ENCODE measurements at regions not wholly inside any gene's neighbourhood (a gene's known extent, or its start where the extent isn't known, plus 50 kb on each side); places are given as distances from the start of the nearest gene placed in this dataset.
"Not testable (repeated sequence)": the region's sequence is repeated elsewhere in the genome, so short reads cannot be mapped to it uniquely, and the experiment has no call there.

- no peaks in the 10 kb centered on the region for H3K36me3 ChIP-seq (ENCODE audit: control insufficient read depth in 4 of 4, insufficient read depth in 4 of 4, low read length in 4 of 4)
- no peak for TF ChIP-seq CTCF (IDR thresholded peaks at IDR 0.05; ENCODE audit: control extremely low read depth, extremely low read depth)
- WGBS, 2 donors = 81 to 93% methylated on average over 1 of the region's 1 CpG
- ATAC-seq (ENCODE audit: insufficient read depth, low FRiP score) (no peak), DNase-seq (no peak)
- H3K4me3 ChIP-seq = no peak overlapping the region
- no peaks in the 10 kb centered on the region for H3K4me1 ChIP-seq (ENCODE audit: control insufficient read depth in 5 of 5, insufficient read depth in 5 of 5, low read length in 5 of 5)
- no peak overlapping the region for H3K9ac ChIP-seq (ENCODE audit: insufficient read depth in 1 of 2, low read length in 2 of 2)
- H3K27ac ChIP-seq (ENCODE audit: low read depth in 1 of 2, low read length in 1 of 2) = no peak overlapping the region
- H3K27me3 ChIP-seq (ENCODE audit: control insufficient read depth in 3 of 3, insufficient read depth in 3 of 3, low read length in 2 of 3) = no peaks in the 10 kb centered on the region
- peaks cover 0 to 5% (median 1%) of the 10 kb centered on the region in 4 donors for H3K9me3 ChIP-seq (ENCODE audit: control insufficient read depth in 4 of 4, insufficient read depth in 3 of 4, low read length in 3 of 4)
These were observed 173.4 kb downstream of the NDUFS4 start for GRCh38 chr5:53733853-53734252.

- WGBS, 2 donors = 92 to 95% methylated on average over 3 of the region's 3 CpGs
These were observed 177.7 kb downstream of the NDUFS4 start for GRCh38 chr5:53738105-53738504.

GRCh38 chr5:53739111-53739510 is 178.7 kb downstream of the NDUFS4 start:
- DNase-seq (peak in 1 of 3 donors; percentile 2), ATAC-seq (ENCODE audit: insufficient read depth, low FRiP score) (no peak)
- H3K4me1 ChIP-seq (ENCODE audit: control insufficient read depth in 5 of 5, insufficient read depth in 5 of 5, low read length in 5 of 5) = no peaks in the 10 kb centered on the region
- WGBS, 2 donors = 87 to 89% methylated on average over 4 of the region's 4 CpGs
- peaks cover 0 to 5% (median 0%) of the 10 kb centered on the region in 4 donors for H3K9me3 ChIP-seq (ENCODE audit: control insufficient read depth in 4 of 4, insufficient read depth in 3 of 4, low read length in 3 of 4)
- H3K36me3 ChIP-seq (ENCODE audit: control insufficient read depth in 4 of 4, insufficient read depth in 4 of 4, low read length in 4 of 4) = no peaks in the 10 kb centered on the region
- H3K9ac ChIP-seq (ENCODE audit: insufficient read depth in 1 of 2, low read length in 2 of 2) = no peak overlapping the region
- H3K27ac ChIP-seq (ENCODE audit: low read depth in 1 of 2, low read length in 1 of 2) = no peak overlapping the region
- TF ChIP-seq CTCF (IDR thresholded peaks at IDR 0.05; ENCODE audit: control extremely low read depth, extremely low read depth) = no peak
- H3K4me3 ChIP-seq = no peak overlapping the region
- H3K27me3 ChIP-seq (ENCODE audit: control insufficient read depth in 3 of 3, insufficient read depth in 3 of 3, low read length in 2 of 3) = no peaks in the 10 kb centered on the region

More at GRCh38 chr5:53738105-53738504, 177.7 kb downstream of the NDUFS4 start:
- H3K4me1 ChIP-seq (ENCODE audit: control insufficient read depth in 5 of 5, insufficient read depth in 5 of 5, low read length in 5 of 5) = no peaks in the 10 kb centered on the region
- no peak for TF ChIP-seq CTCF (IDR thresholded peaks at IDR 0.05; ENCODE audit: control extremely low read depth, extremely low read depth)
- H3K9ac ChIP-seq (ENCODE audit: insufficient read depth in 1 of 2, low read length in 2 of 2) = no peak overlapping the region
- ATAC-seq (ENCODE audit: insufficient read depth, low FRiP score) (no peak), DNase-seq (no peak)
- H3K9me3 ChIP-seq (ENCODE audit: control insufficient read depth in 4 of 4, insufficient read depth in 3 of 4, low read length in 3 of 4) = peaks cover 0 to 5% (median 1%) of the 10 kb centered on the region in 4 donors
- no peaks in the 10 kb centered on the region for H3K36me3 ChIP-seq (ENCODE audit: control insufficient read depth in 4 of 4, insufficient read depth in 4 of 4, low read length in 4 of 4)
- H3K27ac ChIP-seq (ENCODE audit: low read depth in 1 of 2, low read length in 1 of 2) = no peak overlapping the region
- no peak overlapping the region for H3K4me3 ChIP-seq
- H3K27me3 ChIP-seq (ENCODE audit: control insufficient read depth in 3 of 3, insufficient read depth in 3 of 3, low read length in 2 of 3) = no peaks in the 10 kb centered on the region

- ATAC-seq (ENCODE audit: insufficient read depth, low FRiP score) (no peak), DNase-seq (no peak)
- no peak overlapping the region for H3K9ac ChIP-seq (ENCODE audit: insufficient read depth in 1 of 2, low read length in 2 of 2)
- no peak for TF ChIP-seq CTCF (IDR thresholded peaks at IDR 0.05; ENCODE audit: control extremely low read depth, extremely low read depth)
- H3K4me3 ChIP-seq = no peak overlapping the region
- no peak overlapping the region for H3K27ac ChIP-seq (ENCODE audit: low read depth in 1 of 2, low read length in 1 of 2)
- WGBS, 2 donors = 88 to 94% methylated on average over 1 of the region's 1 CpG
- peaks cover 0 to 7% (median 2%) of the 10 kb centered on the region in 4 donors for H3K9me3 ChIP-seq (ENCODE audit: control insufficient read depth in 4 of 4, insufficient read depth in 3 of 4, low read length in 3 of 4)
- H3K4me1 ChIP-seq (ENCODE audit: control insufficient read depth in 5 of 5, insufficient read depth in 5 of 5, low read length in 5 of 5) = no peaks in the 10 kb centered on the region
- no peaks in the 10 kb centered on the region for H3K36me3 ChIP-seq (ENCODE audit: control insufficient read depth in 4 of 4, insufficient read depth in 4 of 4, low read length in 4 of 4)
- H3K27me3 ChIP-seq (ENCODE audit: control insufficient read depth in 3 of 3, insufficient read depth in 3 of 3, low read length in 2 of 3) = no peaks in the 10 kb centered on the region
These were observed 189.2 kb downstream of the NDUFS4 start for GRCh38 chr5:53749621-53750020.

GRCh38 chr5:53752282-53752681 is 191.8 kb downstream of the NDUFS4 start:
- H3K27ac ChIP-seq (ENCODE audit: low read depth in 1 of 2, low read length in 1 of 2); H3K9ac ChIP-seq (ENCODE audit: insufficient read depth in 1 of 2, low read length in 2 of 2); H3K4me1 ChIP-seq (ENCODE audit: control insufficient read depth in 5 of 5, insufficient read depth in 5 of 5, low read length in 5 of 5); ATAC-seq (ENCODE audit: insufficient read depth, low FRiP score); H3K9me3 ChIP-seq (ENCODE audit: control insufficient read depth in 4 of 4, insufficient read depth in 3 of 4, low read length in 3 of 4); H3K4me3 ChIP-seq; H3K27me3 ChIP-seq (ENCODE audit: control insufficient read depth in 3 of 3, insufficient read depth in 3 of 3, low read length in 2 of 3); DNase-seq; H3K36me3 ChIP-seq (ENCODE audit: control insufficient read depth in 4 of 4, insufficient read depth in 4 of 4, low read length in 4 of 4): not testable (repeated sequence)
- WGBS, 2 donors = 93 to 95% methylated on average over 7 of the region's 7 CpGs

Measured in lung (tissue), 11 donors.